ENCODE measurements at regions not wholly inside any gene's neighbourhood (a gene's known extent, or its start where the extent isn't known, plus 50 kb on each side); places are given as distances from the start of the nearest gene placed in this dataset.
A peak's percentile ranks its signal among the peaks of the same experiment; 100 is the strongest.

GRCh38 chr4:151994429-151994828 lies 233.6 kb upstream of the GATB start:
- H3K27ac ChIP-seq (ENCODE audit: low read length), result no peak overlapping the region
- TF ChIP-seq EZH2 (optimal IDR thresholded peaks at IDR 0.05; ENCODE audit: low read depth, low read length) (no peak), EZH2phosphoT487 (IDR thresholded peaks at IDR 0.05; ENCODE audit: low read length) (no peak), CTCF (IDR thresholded peaks at IDR 0.05; ENCODE audit: low read length) (no peak)
- no peak overlapping the region for H3K4me2 ChIP-seq (ENCODE audit: low read depth, low read length)
- no peak overlapping the region for H3K4me3 ChIP-seq (ENCODE audit: low read length)
- no peaks in the 10 kb centered on the region for H3K36me3 ChIP-seq (replicated peaks; ENCODE audit: insufficient read depth, low read length)
- H3K27me3 ChIP-seq (replicated peaks; ENCODE audit: insufficient read depth, low read length), result no peaks in the 10 kb centered on the region
- no peaks in the 10 kb centered on the region for H3K9me3 ChIP-seq (replicated peaks; ENCODE audit: insufficient read depth, low read length)
- no peaks in the 10 kb centered on the region for H3K9me2 ChIP-seq (replicated peaks; ENCODE audit: insufficient read depth, low read length)
- DNase-seq, result no peak
- H3K9ac ChIP-seq (ENCODE audit: low read length), result no peak overlapping the region
- peaks cover 25% of the 10 kb centered on the region for H3K4me1 ChIP-seq (ENCODE audit: low read length)
- no peak overlapping the region for H2AFZ ChIP-seq (ENCODE audit: low read length)
- no peaks in the 10 kb centered on the region for H3F3A ChIP-seq (ENCODE audit: insufficient read depth, low read length)
- H4K20me1 ChIP-seq (ENCODE audit: insufficient read depth, low read length), result no peaks in the 10 kb centered on the region
- no peaks in the 10 kb centered on the region for H3K79me2 ChIP-seq (ENCODE audit: low read length)

GRCh38 chr4:151993521-151993920 lies 232.7 kb upstream of the GATB start:
- Histone ChIP-seq H3K4me3 (ENCODE audit: low read length) (no peak overlapping the region), H3F3A (ENCODE audit: insufficient read depth, low read length) (no peaks in the 10 kb centered on the region), H2AFZ (ENCODE audit: low read length) (no peak overlapping the region), H3K4me2 (ENCODE audit: low read depth, low read length) (no peak overlapping the region), H4K20me1 (ENCODE audit: insufficient read depth, low read length) (no peaks in the 10 kb centered on the region), H3K9me2 (replicated peaks; ENCODE audit: insufficient read depth, low read length) (no peaks in the 10 kb centered on the region), H3K9me3 (replicated peaks; ENCODE audit: insufficient read depth, low read length) (no peaks in the 10 kb centered on the region), H3K4me1 (ENCODE audit: low read length) (peaks cover 25% of the 10 kb centered on the region), H3K27ac (ENCODE audit: low read length) (no peak overlapping the region), H3K79me2 (ENCODE audit: low read length) (no peaks in the 10 kb centered on the region), H3K27me3 (replicated peaks; ENCODE audit: insufficient read depth, low read length) (no peaks in the 10 kb centered on the region), H3K9ac (ENCODE audit: low read length) (no peak overlapping the region), H3K36me3 (replicated peaks; ENCODE audit: insufficient read depth, low read length) (no peaks in the 10 kb centered on the region)
- no peak for DNase-seq
- TF ChIP-seq CTCF (IDR thresholded peaks at IDR 0.05; ENCODE audit: low read length), result no peak
- no peak for TF ChIP-seq EZH2phosphoT487 (IDR thresholded peaks at IDR 0.05; ENCODE audit: low read length)
- no peak for TF ChIP-seq EZH2 (optimal IDR thresholded peaks at IDR 0.05; ENCODE audit: low read depth, low read length)

GRCh38 chr4:151992332-151993154 lies 231.7 kb upstream of the GATB start:
- no peak overlapping the region for H2AFZ ChIP-seq (ENCODE audit: low read length)
- DNase-seq, result no peak
- no peak overlapping the region for H3K4me2 ChIP-seq (ENCODE audit: low read depth, low read length)
- no peaks in the 10 kb centered on the region for H4K20me1 ChIP-seq (ENCODE audit: insufficient read depth, low read length)
- TF ChIP-seq EZH2phosphoT487 (IDR thresholded peaks at IDR 0.05; ENCODE audit: low read length), result no peak
- H3K9me3 ChIP-seq (replicated peaks; ENCODE audit: insufficient read depth, low read length), result no peaks in the 10 kb centered on the region
- no peak overlapping the region for H3K4me3 ChIP-seq (ENCODE audit: low read length)
- no peak overlapping the region for H3K27ac ChIP-seq (ENCODE audit: low read length)
- H3K4me1 ChIP-seq (ENCODE audit: low read length), result peaks cover 25% of the 10 kb centered on the region
- H3K79me2 ChIP-seq (ENCODE audit: low read length), result no peaks in the 10 kb centered on the region
- H3K9ac ChIP-seq (ENCODE audit: low read length), result no peak overlapping the region
- H3K36me3 ChIP-seq (replicated peaks; ENCODE audit: insufficient read depth, low read length), result no peaks in the 10 kb centered on the region
- H3K27me3 ChIP-seq (replicated peaks; ENCODE audit: insufficient read depth, low read length), result no peaks in the 10 kb centered on the region
- H3F3A ChIP-seq (ENCODE audit: insufficient read depth, low read length), result no peaks in the 10 kb centered on the region
- no peaks in the 10 kb centered on the region for H3K9me2 ChIP-seq (replicated peaks; ENCODE audit: insufficient read depth, low read length)

- H3K9me3 ChIP-seq (replicated peaks; ENCODE audit: insufficient read depth, low read length), result no peaks in the 10 kb centered on the region
- no peaks in the 10 kb centered on the region for H3F3A ChIP-seq (ENCODE audit: insufficient read depth, low read length)
- H3K79me2 ChIP-seq (ENCODE audit: low read length), result no peaks in the 10 kb centered on the region
- TF ChIP-seq CTCF (IDR thresholded peaks at IDR 0.05; ENCODE audit: low read length), result no peak
- no peak for TF ChIP-seq EZH2phosphoT487 (IDR thresholded peaks at IDR 0.05; ENCODE audit: low read length)
- no peak for TF ChIP-seq EZH2 (optimal IDR thresholded peaks at IDR 0.05; ENCODE audit: low read depth, low read length)
- H3K9ac ChIP-seq (ENCODE audit: low read length), result no peak overlapping the region
- no peaks in the 10 kb centered on the region for H4K20me1 ChIP-seq (ENCODE audit: insufficient read depth, low read length)
- peak overlapping the region; percentile 38 for H3K4me2 ChIP-seq (ENCODE audit: low read depth, low read length)
- H2AFZ ChIP-seq (ENCODE audit: low read length), result no peak overlapping the region
- H3K4me3 ChIP-seq (ENCODE audit: low read length), result no peak overlapping the region
- no peak overlapping the region for H3K27ac ChIP-seq (ENCODE audit: low read length)
- H3K36me3 ChIP-seq (replicated peaks; ENCODE audit: insufficient read depth, low read length), result no peaks in the 10 kb centered on the region
- no peak for DNase-seq
- H3K9me2 ChIP-seq (replicated peaks; ENCODE audit: insufficient read depth, low read length), result no peaks in the 10 kb centered on the region
- peaks cover 25% of the 10 kb centered on the region for H3K4me1 ChIP-seq (ENCODE audit: low read length)
- H3K27me3 ChIP-seq (replicated peaks; ENCODE audit: insufficient read depth, low read length), result no peaks in the 10 kb centered on the region
These were observed 231.0 kb upstream of the GATB start for GRCh38 chr4:151991884-151992167.
